Endothelial cell of umbilical vein (primary cell): ENCODE measurements at regions not wholly inside any gene's neighbourhood (a gene's known extent, or its start where the extent isn't known, plus 50 kb on each side); places are given as distances from the start of the nearest gene placed in this dataset.

Source experiments
- BruUV-seq: library from RNA; stranded (reverse); fragments of 400-500 nt; replicated peaks from 2 replicates; lab custom pipeline; 2021; lab: Mats Ljungman, UMichigan
- CTCF ChIA-PET: fragments of 300-600, 350-600 bp; sonication (Branson Sonifier 250); formaldehyde crosslinking; loops from one replicate; lab custom pipeline; 2021; ENCODE audit warnings: antibody characterized with exemption, inconsistent platforms; lab: Charles Lee
- POLR2A ChIA-PET: fragments of 300-600, 350-600 bp; sonication (Branson Sonifier 250); formaldehyde crosslinking; loops from one replicate; lab custom pipeline; 2021; ENCODE audit warnings: antibody characterized with exemption, inconsistent platforms; lab: Charles Lee
- DNase-seq: peaks from one replicate; pipeline ENCODE4 v3.0.0-alpha.2; 2011; ENCODE audit warnings: low read depth, low spot score
- FAIRE-seq: peaks from 2 replicates; lab custom pipeline; 2011; peaks lifted over from hg19 to GRCh38; lab: Jason Lieb, UNC
- H2AFZ ChIP-seq: 2 replicates; pipeline ENCODE4 v1.6.0; 2012; ENCODE audit warnings: low read depth, low read length, control low read depth, inconsistent platforms
- H3K27ac ChIP-seq: 2 replicates; pipeline ENCODE4 v1.5.1; 2011; ENCODE audit warnings: low read depth, mild to moderate bottlenecking, control low read depth, low read length, moderate library complexity; ENCODE audit not compliant: insufficient read depth
- H3K27me3 ChIP-seq, 2 experiments: 2 replicates each; pipeline versions ENCODE4 v1.6.0 to v1.6.1; 2011; ENCODE audit warnings: low read length in 2 of 2, mixed read lengths in 1 of 2; ENCODE audit not compliant: control insufficient read depth in 2 of 2, insufficient read depth in 2 of 2
- H3K36me3 ChIP-seq, 2 experiments: 2 replicates in 1 of 2; 3 replicates in 1 of 2; pipeline ENCODE4 v1.5.1; 2011; ENCODE audit warnings: low read length in 2 of 2, mild to moderate bottlenecking in 1 of 2, moderate library complexity in 1 of 2; ENCODE audit not compliant: control insufficient read depth in 2 of 2, insufficient read depth in 2 of 2; ENCODE audit errors: extremely low read depth in 1 of 2
- H3K4me1 ChIP-seq: 3 replicates; pipeline ENCODE4 v1.5.1; 2011; ENCODE audit warnings: mild to moderate bottlenecking, low read length; ENCODE audit not compliant: control insufficient read depth, insufficient read depth; ENCODE audit errors: extremely low read depth
- H3K4me2 ChIP-seq: 2 replicates; pipeline ENCODE4 v1.6.1; 2011; ENCODE audit warnings: low read length, control low read depth, mixed read lengths; ENCODE audit not compliant: insufficient read depth
- H3K4me3 ChIP-seq, 3 experiments: fragments of 200-600 bp in 1 of 3; sonication (generic), shearing (Covaris generic) in 1 of 3; replicated peaks in 1 of 3; 2 replicates each; pipeline ENCODE4 v1.5.1; 2011 to 2016; ENCODE audit warnings: control low read depth in 3 of 3, low read length in 3 of 3, mild to moderate bottlenecking in 2 of 3, inconsistent platforms in 1 of 3, low read depth in 1 of 3, moderate library complexity in 1 of 3; ENCODE audit not compliant: insufficient read depth in 1 of 3
- H3K79me2 ChIP-seq: 2 replicates; pipeline ENCODE4 v1.6.0; 2012; ENCODE audit warnings: low read length, inconsistent platforms; ENCODE audit not compliant: control insufficient read depth, insufficient read depth
- H3K9ac ChIP-seq: replicated peaks from 2 replicates; pipeline ENCODE3; 2011; ENCODE audit warnings: low read length, control low read depth; ENCODE audit not compliant: insufficient read depth; ENCODE audit errors: extremely low read depth
- H3K9me1 ChIP-seq: replicated peaks from 3 replicates; pipeline ENCODE4 v1.6.0; 2011; ENCODE audit warnings: mild to moderate bottlenecking, low read length; ENCODE audit not compliant: control insufficient read depth, insufficient read depth; ENCODE audit errors: extremely low read depth
- H3K9me3 ChIP-seq: replicated peaks from 2 replicates; pipeline ENCODE4 v1.5.1; 2012; ENCODE audit warnings: low read length, inconsistent platforms; ENCODE audit not compliant: control insufficient read depth, insufficient read depth
- H4K20me1 ChIP-seq: replicated peaks from 2 replicates; pipeline ENCODE3; 2011; ENCODE audit warnings: mild to moderate bottlenecking, low read length; ENCODE audit not compliant: control insufficient read depth, insufficient read depth; ENCODE audit errors: extremely low read depth
- CTCF ChIP-seq, 2 donors: IDR thresholded peaks; 1 replicate in 1 of 2; 2 replicates in 1 of 2; pipeline ENCODE4 v1.5.1; 2011; ENCODE audit warnings: low read length in 2 of 2, mild to moderate bottlenecking in 2 of 2, moderate library complexity in 2 of 2, control low read depth in 1 of 2, inconsistent platforms in 1 of 2, low read depth in 1 of 2; ENCODE audit not compliant: insufficient read depth in 1 of 2; ENCODE audit errors: extremely low read depth in 1 of 2
- EZH2 ChIP-seq: IDR thresholded peaks from 2 replicates; pipeline ENCODE4 v1.6.1; 2012; ENCODE audit warnings: borderline replicate concordance, low read depth, mild to moderate bottlenecking, moderate library complexity, low read length, inconsistent platforms; ENCODE audit not compliant: severe bottlenecking
- FOS ChIP-seq: IDR thresholded peaks from 2 replicates; pipeline ENCODE4 v1.6.1; 2011; ENCODE audit warnings: mild to moderate bottlenecking, low read length, moderate library complexity, borderline replicate concordance; ENCODE audit not compliant: insufficient read depth
- GATA2 ChIP-seq: IDR thresholded peaks from 2 replicates; pipeline ENCODE4 v1.7.0; 2011; ENCODE audit warnings: low read depth, mild to moderate bottlenecking, moderate library complexity, mixed read lengths, low read length; ENCODE audit not compliant: insufficient read length, insufficient read depth
- JUN ChIP-seq: IDR thresholded peaks from 2 replicates; pipeline ENCODE4 v1.6.1; 2011; ENCODE audit warnings: borderline replicate concordance, low read depth; ENCODE audit not compliant: insufficient read length, insufficient read depth
- MAX ChIP-seq: IDR thresholded peaks from 2 replicates; pipeline ENCODE4 v1.6.1; 2011; ENCODE audit not compliant: insufficient read depth, insufficient read length
- MYC ChIP-seq: IDR thresholded peaks from one replicate; pipeline ENCODE4 v1.6.1; 2011; ENCODE audit warnings: mild to moderate bottlenecking, low read depth, low read length
- POLR2A ChIP-seq: IDR thresholded peaks from 2 replicates; pipeline ENCODE4 v1.6.1; 2012; ENCODE audit warnings: low read depth, mild to moderate bottlenecking, control low read depth, low read length
- POLR2AphosphoS5 ChIP-seq: IDR thresholded peaks from 2 replicates; pipeline ENCODE4 v1.6.1; 2012; ENCODE audit warnings: low read depth, mild to moderate bottlenecking, control low read depth, low read length, moderate library complexity; ENCODE audit not compliant: insufficient read depth
- dilution Hi-C: fragments of 300-500 bp; cut with MboI; formaldehyde crosslinking; loops from one replicate; pipeline ENCODE4 v1.15.0; 2019; ENCODE audit warnings: low sequenced_read_pairs; ENCODE audit not compliant: extremely low pct_ligation_motif_present
- intact Hi-C: fragments of 100-400 bp; cut with micrococcal nuclease; formaldehyde crosslinking; loops from one replicate; pipeline ENCODE4 v1.10.0; 2022

- no peak for DNase-seq
- H3K27ac ChIP-seq = no peak overlapping the region
- dilution Hi-C loops = no loop called here
- no TSS peak for BruUV-seq
- no peaks in the 10 kb centered on the region for H3K4me1 ChIP-seq
- no peaks in the 10 kb centered on the region for H3K36me3 ChIP-seq
- no peak overlapping the region for H3K9ac ChIP-seq
- H3K9me3 ChIP-seq = no peaks in the 10 kb centered on the region
- intact Hi-C loops = no loop called here
- H3K27me3 ChIP-seq = no peaks in the 10 kb centered on the region
- no peak overlapping the region for H3K4me2 ChIP-seq
- H2AFZ ChIP-seq = no peak overlapping the region
- H4K20me1 ChIP-seq = no peaks in the 10 kb centered on the region
- CTCF ChIA-PET = no interaction called here
- POLR2A ChIA-PET = no interaction called here
- no peaks in the 10 kb centered on the region for H3K9me1 ChIP-seq
- H3K79me2 ChIP-seq = no peaks in the 10 kb centered on the region
- H3K4me3 ChIP-seq = no peak overlapping the region
- FAIRE-seq = no peak
- TF ChIP-seq JUN (no peak), POLR2A (no peak), MAX (no peak), EZH2 (no peak), CTCF (IDR thresholded peaks at IDR 0.05; ENCODE audit: extremely low read depth in 1 of 2, insufficient read depth in 1 of 2, low read depth in 1 of 2, low read length in 2 of 2) (no peak), POLR2AphosphoS5 (no peak), MYC (no peak), FOS (no peak), GATA2 (no peak)
Measured at GRCh38 chr14:27945512-27945911, 821.1 kb upstream of the FOXG1 start.
